ENCODE measurements at regions not wholly inside any gene's neighbourhood (a gene's known extent, or its start where the extent isn't known, plus 50 kb on each side); places are given as distances from the start of the nearest gene placed in this dataset.

- TF ChIP-seq CTCF (IDR thresholded peaks at IDR 0.05) (no peak), POLR2A (IDR thresholded peaks at IDR 0.05) (no peak)
- Histone ChIP-seq H3K27me3 (no peaks in the 10 kb centered on the region), H3K9me3 (no peaks in the 10 kb centered on the region), H3K36me3 (ENCODE audit: low read depth, missing control alignments) (no peaks in the 10 kb centered on the region), H3K4me3 (no peak overlapping the region), H3K4me1 (no peaks in the 10 kb centered on the region), H3K27ac (no peak overlapping the region)
- intact Hi-C loops (cut with DNase I; ENCODE audit: low total_unique reads), result no loop called here
- DNase-seq, result no peak
Observed at GRCh38 chr3:145159640-145160039, 1001.3 kb downstream of the PLOD2 start.

GRCh38 chr3:145170121-145170520 is 990.9 kb downstream of the PLOD2 start:
- H3K9me3 ChIP-seq, result no peaks in the 10 kb centered on the region
- WGBS, 2 donors, result 44 to 51% methylated on average over 2 of the region's 2 CpGs
- H3K27ac ChIP-seq, result no peak overlapping the region
- no peaks in the 10 kb centered on the region for H3K4me1 ChIP-seq
- intact Hi-C loops (cut with DNase I; ENCODE audit: low total_unique reads), result no loop called here
- TF ChIP-seq POLR2A (IDR thresholded peaks at IDR 0.05), result no peak
- TF ChIP-seq CTCF (IDR thresholded peaks at IDR 0.05), result no peak
- no peaks in the 10 kb centered on the region for H3K27me3 ChIP-seq
- H3K4me3 ChIP-seq, result no peak overlapping the region
- no peak for DNase-seq
- H3K36me3 ChIP-seq (ENCODE audit: low read depth, missing control alignments), result no peaks in the 10 kb centered on the region

DNA sequence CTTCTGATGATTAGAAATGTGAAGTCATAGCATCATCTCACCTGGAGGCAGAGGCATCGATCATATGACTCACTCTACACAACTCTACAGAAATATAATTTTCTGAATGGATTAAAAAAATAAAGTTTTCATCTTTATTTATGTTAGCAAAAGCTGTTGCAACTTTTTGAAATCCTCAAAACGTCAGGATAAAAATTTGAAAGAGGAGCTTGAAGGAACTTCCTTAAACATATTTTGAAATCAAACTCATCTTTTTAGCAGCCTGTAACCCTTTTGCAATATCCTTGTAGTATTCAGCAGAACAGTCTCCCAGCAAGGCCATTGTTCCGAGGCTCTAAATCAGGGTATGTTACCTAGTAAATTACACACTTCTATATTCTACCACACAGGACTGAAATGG is 985.4 kb downstream of the PLOD2 start:
- 70 to 74% methylated on average over 3 of the region's 3 CpGs for WGBS, 2 donors
- Histone ChIP-seq H3K4me1 (no peaks in the 10 kb centered on the region), H3K4me3 (no peak overlapping the region), H3K36me3 (ENCODE audit: low read depth, missing control alignments) (no peaks in the 10 kb centered on the region), H3K9me3 (no peaks in the 10 kb centered on the region), H3K27ac (no peak overlapping the region), H3K27me3 (no peaks in the 10 kb centered on the region)
- intact Hi-C loops (cut with DNase I; ENCODE audit: low total_unique reads), result no loop called here
- DNase-seq, result no peak
- TF ChIP-seq CTCF (IDR thresholded peaks at IDR 0.05), result no peak
- TF ChIP-seq POLR2A (IDR thresholded peaks at IDR 0.05), result no peak

DNA sequence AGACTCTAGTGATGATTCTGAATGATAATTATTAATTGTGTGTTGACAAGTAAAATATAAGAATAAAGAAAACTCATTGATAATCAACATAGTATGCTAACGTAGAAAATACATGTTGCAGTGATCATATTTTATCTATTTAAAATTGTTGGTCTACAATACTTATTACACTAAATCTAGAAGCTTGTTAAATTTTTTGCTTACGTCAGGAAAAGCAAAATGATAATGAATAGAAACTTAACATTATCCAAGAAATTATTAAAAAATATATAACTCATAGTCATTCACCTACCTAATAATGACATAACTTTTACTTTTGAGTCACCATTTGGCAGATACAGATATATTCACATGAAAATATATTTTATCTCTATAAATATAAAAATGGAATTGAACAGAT is 984.1 kb downstream of the PLOD2 start:
- intact Hi-C loops (cut with DNase I; ENCODE audit: low total_unique reads), result no loop called here
- Histone ChIP-seq H3K27me3 (no peaks in the 10 kb centered on the region), H3K9me3 (no peaks in the 10 kb centered on the region), H3K36me3 (ENCODE audit: low read depth, missing control alignments) (no peaks in the 10 kb centered on the region), H3K4me3 (no peak overlapping the region), H3K27ac (no peak overlapping the region), H3K4me1 (no peaks in the 10 kb centered on the region)
- 65 to 88% methylated on average over 2 of the region's 2 CpGs for WGBS, 2 donors
- no peak for DNase-seq
- no peak for TF ChIP-seq POLR2A (IDR thresholded peaks at IDR 0.05)
- TF ChIP-seq CTCF (IDR thresholded peaks at IDR 0.05), result no peak

- H3K27ac ChIP-seq, result no peak overlapping the region
- 62 to 63% methylated on average over 2 of the region's 2 CpGs for WGBS, 2 donors
- H3K9me3 ChIP-seq, result no peaks in the 10 kb centered on the region
- H3K36me3 ChIP-seq (ENCODE audit: low read depth, missing control alignments), result no peaks in the 10 kb centered on the region
- DNase-seq, result no peak
- intact Hi-C loops (cut with DNase I; ENCODE audit: low total_unique reads), result no loop called here
- no peaks in the 10 kb centered on the region for H3K4me1 ChIP-seq
- TF ChIP-seq CTCF (IDR thresholded peaks at IDR 0.05) (no peak), POLR2A (IDR thresholded peaks at IDR 0.05) (no peak)
- H3K4me3 ChIP-seq, result no peak overlapping the region
- H3K27me3 ChIP-seq, result no peaks in the 10 kb centered on the region
Observed at GRCh38 chr3:145177828-145178227, 983.2 kb downstream of the PLOD2 start.
